Left renal cortex interstitium (tissue), 4 donors: ENCODE measurements at regions not wholly inside any gene's neighbourhood (a gene's known extent, or its start where the extent isn't known, plus 50 kb on each side); places are given as distances from the start of the nearest gene placed in this dataset.
"Not testable (repeated sequence)": the region's sequence is repeated elsewhere in the genome, so short reads cannot be mapped to it uniquely, and the experiment has no call there.

ENCODE experiments used
- DNase-seq, 4 donors: peaks; one replicate each; pipeline ENCODE4 v3.0.0-alpha.2; 2013; ENCODE audit warnings: low read depth in 4 of 4, low spot score in 2 of 4, missing footprints in 1 of 4

- DNase-seq, result no peak
Measured at GRCh38 chr21:35982717-35983116, 77.6 kb downstream of the SETD4 start.

- DNase-seq, result no peak
Measured at GRCh38 chr21:35981514-35982070, 78.7 kb downstream of the SETD4 start.

GRCh38 chr21:35980821-35981220 is 79.5 kb downstream of the SETD4 start:
- no peak for DNase-seq

- DNase-seq, result not testable (repeated sequence)
Measured at GRCh38 chr21:35977860-35978259, 82.5 kb downstream of the SETD4 start.

- DNase-seq, result no peak
Measured at GRCh38 chr21:35976929-35977328, 83.4 kb downstream of the SETD4 start.

- DNase-seq, result no peak
Measured at GRCh38 chr21:35976481-35976880, 83.8 kb downstream of the SETD4 start.

- DNase-seq, result no peak
Measured at GRCh38 chr21:35974775-35975174, 85.6 kb downstream of the SETD4 start.

- no peak for DNase-seq
Measured at GRCh38 chr21:35971824-35972223, 88.5 kb downstream of the SETD4 start.

- no peak for DNase-seq
Measured at GRCh38 chr21:35969281-35969680, 91.0 kb downstream of the SETD4 start.

GRCh38 chr21:35968564-35968963 is 91.8 kb downstream of the SETD4 start:
- DNase-seq, result no peak

GRCh38 chr21:35965699-35966098 is 94.6 kb downstream of the SETD4 start:
- no peak for DNase-seq

- DNase-seq, result no peak
Measured at GRCh38 chr21:35963920-35964451, 96.3 kb downstream of the SETD4 start.

- DNase-seq, result no peak
Measured at GRCh38 chr21:35962917-35963316, 97.4 kb downstream of the SETD4 start.

- no peak for DNase-seq
Measured at GRCh38 chr21:35954066-35954465, 106.3 kb downstream of the SETD4 start.

GRCh38 chr21:35953597-35953996 is 106.7 kb downstream of the SETD4 start:
- DNase-seq, result no peak

- no peak for DNase-seq
Measured at GRCh38 chr21:35952651-35953340, 107.5 kb downstream of the SETD4 start.

- no peak for DNase-seq
Measured at GRCh38 chr21:35948982-35949381, 111.3 kb downstream of the SETD4 start.

GRCh38 chr21:35945089-35945671 is 115.1 kb downstream of the SETD4 start:
- DNase-seq, result no peak

- no peak for DNase-seq
Measured at GRCh38 chr21:35943752-35944151, 116.6 kb downstream of the SETD4 start.

GRCh38 chr21:35942211-35943144 is 117.8 kb downstream of the SETD4 start:
- no peak for DNase-seq
